Neutrophil (primary cell): ENCODE measurements at regions not wholly inside any gene's neighbourhood (a gene's known extent, or its start where the extent isn't known, plus 50 kb on each side); places are given as distances from the start of the nearest gene placed in this dataset.

Source experiments
- H3K27ac ChIP-seq: fragments of 200-600 bp; sonication (generic); 2 replicates; pipeline ENCODE4 v1.5.1; 2016; ENCODE audit warnings: mild to moderate bottlenecking, moderate library complexity
- H3K27me3 ChIP-seq: fragments of 200-600 bp; sonication (generic); 2 replicates; pipeline ENCODE4 v1.6.0; 2016; ENCODE audit warnings: mild to moderate bottlenecking
- H3K36me3 ChIP-seq: fragments of 200-600 bp; sonication (generic); 2 replicates; pipeline ENCODE4 v1.5.1; 2017
- H3K4me1 ChIP-seq, 2 experiments: fragments of 200-600 bp in 1 of 2; sonication (generic) in 1 of 2; 1 replicate in 1 of 2; 2 replicates in 1 of 2; pipeline versions ENCODE4 v1.5.1 to v1.6.1; 2013 to 2016; ENCODE audit warnings: low read depth in 1 of 2, low read length in 1 of 2, mild to moderate bottlenecking in 1 of 2, moderate library complexity in 1 of 2; ENCODE audit not compliant: control insufficient read depth in 1 of 2, insufficient read depth in 1 of 2
- H3K4me3 ChIP-seq, 2 experiments: fragments of 200-600 bp in 1 of 2; sonication (generic) in 1 of 2; 1 replicate in 1 of 2; 2 replicates in 1 of 2; pipeline ENCODE4 v1.5.1; 2013 to 2016; ENCODE audit warnings: low read depth in 1 of 2, low read length in 1 of 2, mild to moderate bottlenecking in 1 of 2, moderate library complexity in 1 of 2
- H3K9me3 ChIP-seq: fragments of 200-600 bp; sonication (generic); 2 replicates; pipeline ENCODE4 v1.5.1; 2016
- TF ChIP-seq, protein P1 (sequence below): fragments of 200-600 bp; sonication (generic); IDR thresholded peaks from 2 replicates; pipeline ENCODE4 v1.5.1; 2016; ENCODE audit warnings: antibody characterized with exemption

DNA sequence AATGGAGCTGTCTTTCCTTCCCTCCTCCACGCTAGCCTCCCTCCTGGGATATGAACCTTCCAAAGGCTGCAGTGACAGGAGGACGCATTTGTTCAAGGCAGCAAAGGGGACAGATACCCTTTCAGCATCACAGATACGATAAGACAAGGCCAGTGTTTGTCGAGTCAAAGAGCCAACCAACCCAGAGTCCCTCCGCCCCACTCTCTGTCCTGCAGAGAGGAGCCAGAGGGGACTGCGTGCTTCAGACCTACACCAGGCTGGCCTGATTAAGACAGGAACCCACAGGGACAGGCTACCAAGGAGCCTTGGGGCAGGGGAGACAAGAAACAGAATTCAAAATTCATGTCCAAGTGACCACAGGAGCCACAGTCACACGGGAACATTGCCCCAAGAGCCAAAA lies 72.6 kb upstream of the CDH5 start:
- no peaks in the 10 kb centered on the region for H3K4me1 ChIP-seq
- H3K27me3 ChIP-seq = peaks cover 17% of the 10 kb centered on the region
- H3K36me3 ChIP-seq = no peaks in the 10 kb centered on the region
- TF ChIP-seq, protein P1, sequence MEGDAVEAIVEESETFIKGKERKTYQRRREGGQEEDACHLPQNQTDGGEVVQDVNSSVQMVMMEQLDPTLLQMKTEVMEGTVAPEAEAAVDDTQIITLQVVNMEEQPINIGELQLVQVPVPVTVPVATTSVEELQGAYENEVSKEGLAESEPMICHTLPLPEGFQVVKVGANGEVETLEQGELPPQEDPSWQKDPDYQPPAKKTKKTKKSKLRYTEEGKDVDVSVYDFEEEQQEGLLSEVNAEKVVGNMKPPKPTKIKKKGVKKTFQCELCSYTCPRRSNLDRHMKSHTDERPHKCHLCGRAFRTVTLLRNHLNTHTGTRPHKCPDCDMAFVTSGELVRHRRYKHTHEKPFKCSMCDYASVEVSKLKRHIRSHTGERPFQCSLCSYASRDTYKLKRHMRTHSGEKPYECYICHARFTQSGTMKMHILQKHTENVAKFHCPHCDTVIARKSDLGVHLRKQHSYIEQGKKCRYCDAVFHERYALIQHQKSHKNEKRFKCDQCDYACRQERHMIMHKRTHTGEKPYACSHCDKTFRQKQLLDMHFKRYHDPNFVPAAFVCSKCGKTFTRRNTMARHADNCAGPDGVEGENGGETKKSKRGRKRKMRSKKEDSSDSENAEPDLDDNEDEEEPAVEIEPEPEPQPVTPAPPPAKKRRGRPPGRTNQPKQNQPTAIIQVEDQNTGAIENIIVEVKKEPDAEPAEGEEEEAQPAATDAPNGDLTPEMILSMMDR = no peak
- H3K9me3 ChIP-seq = no peaks in the 10 kb centered on the region
- H3K27ac ChIP-seq = no peak overlapping the region
- no peak overlapping the region for H3K4me3 ChIP-seq

DNA sequence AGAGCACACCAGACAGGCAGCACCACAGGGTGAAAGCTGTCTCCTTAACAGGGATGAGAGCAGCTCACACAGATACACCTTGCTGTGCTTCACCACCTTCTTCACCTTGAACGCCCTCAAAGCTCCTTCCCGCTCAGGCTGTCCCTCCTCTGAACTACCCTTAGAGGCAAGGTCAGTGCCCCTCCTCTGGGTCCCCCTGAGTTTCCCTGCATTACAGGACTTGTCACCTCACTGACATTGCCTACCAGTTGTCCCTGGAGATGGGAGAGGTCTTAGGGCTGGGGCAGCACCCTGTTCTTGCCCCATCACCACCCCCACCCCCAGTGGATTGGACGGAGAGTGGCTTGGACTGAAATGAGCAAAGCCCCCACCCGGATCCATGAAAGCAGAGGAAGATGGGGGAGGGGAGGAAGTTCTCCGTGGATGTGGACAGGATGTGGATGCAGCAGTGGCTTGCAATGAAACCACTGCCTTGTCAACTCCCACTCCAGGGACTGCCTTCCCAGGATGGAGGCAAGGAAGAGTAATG lies 73.2 kb upstream of the CDH5 start:
- Histone ChIP-seq H3K4me3 (no peak overlapping the region), H3K27me3 (peaks cover 17% of the 10 kb centered on the region), H3K4me1 (no peaks in the 10 kb centered on the region), H3K9me3 (no peaks in the 10 kb centered on the region), H3K27ac (no peak overlapping the region), H3K36me3 (no peaks in the 10 kb centered on the region)
- TF ChIP-seq, protein P1 = no peak

DNA sequence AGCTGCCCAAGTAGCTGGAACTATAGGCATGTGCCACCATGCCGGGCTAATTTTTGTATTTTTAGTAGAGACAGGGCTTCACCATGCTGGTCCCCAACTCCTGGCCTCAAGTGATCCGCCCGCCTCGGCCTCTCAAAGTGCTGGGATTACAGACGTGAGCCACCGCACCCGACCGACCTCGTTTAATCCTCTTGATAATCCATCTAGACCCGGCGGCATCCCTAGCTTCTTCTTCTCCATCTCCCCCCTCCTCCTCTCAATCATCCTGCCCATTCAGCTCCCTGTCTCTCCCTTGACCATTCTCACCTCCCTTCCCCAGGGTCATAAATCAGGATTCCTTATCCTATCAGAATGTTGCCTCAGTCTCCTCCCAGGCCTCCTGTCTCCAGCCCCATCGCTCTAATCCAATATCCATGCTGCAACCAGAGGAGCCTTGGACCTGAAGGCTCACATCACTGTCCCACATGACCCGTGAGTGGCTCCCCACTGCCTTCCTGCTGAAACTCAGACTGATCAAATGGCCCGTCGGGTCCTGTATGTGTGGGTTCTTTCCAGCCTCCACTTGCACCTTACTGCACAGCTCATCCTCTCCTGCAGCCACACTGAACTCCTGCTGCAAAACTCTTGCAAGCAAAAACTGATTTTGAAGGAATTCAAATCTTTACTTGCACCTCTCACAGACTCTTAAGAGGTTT lies 74.1 kb upstream of the CDH5 start:
- TF ChIP-seq, protein P1 = no peak
- no peaks in the 10 kb centered on the region for H3K36me3 ChIP-seq
- no peaks in the 10 kb centered on the region for H3K4me1 ChIP-seq
- no peak overlapping the region for H3K27ac ChIP-seq
- H3K4me3 ChIP-seq = no peak overlapping the region
- no peaks in the 10 kb centered on the region for H3K9me3 ChIP-seq
- peaks cover 17% of the 10 kb centered on the region for H3K27me3 ChIP-seq

DNA sequence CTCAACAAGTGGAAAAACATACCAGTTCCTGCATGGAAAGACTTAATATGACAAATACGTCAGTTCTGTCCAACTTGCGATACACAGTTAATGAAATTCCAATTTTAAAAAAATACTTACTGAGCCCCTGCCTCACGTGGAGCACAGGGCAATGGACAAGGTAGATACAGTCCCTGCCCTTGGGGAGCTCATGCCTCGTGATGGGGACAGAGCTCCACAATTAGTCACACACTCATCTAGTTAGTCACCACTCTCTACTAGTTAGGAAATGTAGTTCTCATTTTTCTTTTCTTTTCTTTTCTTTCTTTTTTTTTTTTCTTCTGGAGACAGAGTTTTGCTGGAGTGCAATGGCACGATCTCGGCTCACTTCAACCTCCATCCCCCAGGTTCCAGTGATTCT lies 74.7 kb upstream of the CDH5 start:
- no peaks in the 10 kb centered on the region for H3K9me3 ChIP-seq
- peaks cover 17% of the 10 kb centered on the region for H3K27me3 ChIP-seq
- TF ChIP-seq, protein P1 = no peak
- H3K27ac ChIP-seq = no peak overlapping the region
- no peaks in the 10 kb centered on the region for H3K4me1 ChIP-seq
- H3K4me3 ChIP-seq = no peak overlapping the region
- no peaks in the 10 kb centered on the region for H3K36me3 ChIP-seq

DNA sequence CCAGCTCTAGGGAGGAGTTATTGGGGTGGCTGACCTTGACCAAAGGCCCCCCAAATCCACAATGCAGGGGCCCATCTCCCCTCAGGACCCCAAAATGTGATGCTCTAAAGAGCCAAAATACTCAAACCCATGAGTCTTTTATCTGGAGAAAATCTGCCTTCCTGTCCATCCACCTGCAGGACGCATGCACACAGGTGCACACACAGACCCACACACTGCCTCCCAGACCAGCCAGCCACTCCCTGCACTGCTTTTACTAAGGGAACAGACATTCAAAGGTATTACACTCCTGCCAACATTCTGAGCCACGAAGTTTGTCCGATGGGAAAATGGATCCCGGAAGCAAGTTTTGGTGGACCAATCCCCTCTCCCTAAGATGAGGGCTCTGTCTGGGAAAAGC lies 76.1 kb upstream of the CDH5 start:
- Histone ChIP-seq H3K4me3 (no peak overlapping the region), H3K4me1 (no peaks in the 10 kb centered on the region), H3K36me3 (no peaks in the 10 kb centered on the region), H3K9me3 (no peaks in the 10 kb centered on the region), H3K27ac (no peak overlapping the region), H3K27me3 (peaks cover 11% of the 10 kb centered on the region)
- TF ChIP-seq, protein P1 = no peak
